ENCODE measurements at regions not wholly inside any gene's neighbourhood (a gene's known extent, or its start where the extent isn't known, plus 50 kb on each side); places are given as distances from the start of the nearest gene placed in this dataset.

- TF ChIP-seq CTCF (IDR thresholded peaks at IDR 0.05; ENCODE audit: poor library complexity) (no peak), EZH2phosphoT487 (IDR thresholded peaks at IDR 0.05; ENCODE audit: low read depth, severe bottlenecking, unreplicated experiment) (no peak), EZH2 (IDR thresholded peaks at IDR 0.05; ENCODE audit: borderline replicate concordance) (no peak)
Measured at GRCh38 chr9:109973336-109973735, 193.3 kb downstream of the PALM2AKAP2 start.

Data from hepatocyte (in vitro differentiated cells).